ENCODE measurements at regions not wholly inside any gene's neighbourhood (a gene's known extent, or its start where the extent isn't known, plus 50 kb on each side); places are given as distances from the start of the nearest gene placed in this dataset.
"Not testable (repeated sequence)": the region's sequence is repeated elsewhere in the genome, so short reads cannot be mapped to it uniquely, and the experiment has no call there.

DNA sequence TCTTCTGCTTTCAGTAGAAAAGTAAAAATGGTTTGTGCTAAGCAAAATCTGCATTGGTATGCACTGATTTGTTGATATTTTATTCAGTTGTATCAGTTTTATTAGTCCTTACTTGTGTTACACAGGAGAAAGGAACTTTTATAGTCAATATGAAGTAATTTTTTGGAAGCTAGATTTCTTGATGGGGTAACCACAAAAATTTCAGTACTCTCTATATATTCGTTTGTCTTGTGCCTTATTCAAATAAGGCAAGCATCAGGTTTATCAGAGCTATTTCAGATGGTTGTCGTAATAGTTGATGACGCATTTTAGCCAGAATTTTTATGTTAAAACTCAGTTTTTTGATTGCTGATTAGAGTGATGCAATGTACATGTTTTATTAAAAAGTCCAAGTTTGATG, 50.7 kb upstream of the NIPA1 start:
- POLR2A ChIA-PET (ENCODE audit: unreplicated experiment): no interaction called here
- H3K4me1 ChIP-seq (ENCODE audit: insufficient read depth, low read length): peaks cover 23% of the 10 kb centered on the region
- peak; percentile 75 for ATAC-seq

DNA sequence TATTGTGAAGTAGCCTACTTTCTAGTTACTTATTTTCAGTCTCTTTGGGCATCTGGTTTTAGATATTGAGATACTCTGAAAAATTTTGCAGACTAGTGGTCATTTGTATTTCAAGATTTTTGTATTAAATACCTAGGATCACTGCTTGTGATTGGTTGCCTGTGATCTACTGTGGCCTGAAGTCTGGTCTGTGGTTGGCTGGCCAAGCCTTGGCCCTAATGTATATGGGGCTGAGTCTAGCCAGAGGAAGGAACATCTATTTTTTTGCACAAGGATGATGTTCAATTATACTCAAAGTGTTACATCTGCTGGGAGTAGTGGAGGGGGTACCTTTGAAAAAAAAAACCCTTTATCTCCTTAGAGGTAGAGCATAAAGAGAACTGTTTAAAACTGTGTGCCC, 50.2 kb upstream of the NIPA1 start:
- H4K20me1 ChIP-seq (ENCODE audit: low read length); CTCF ChIA-PET; H3K9me3 ChIP-seq (ENCODE audit: low read length); intact Hi-C loops (cut with micrococcal nuclease); H3K27me3 ChIP-seq (ENCODE audit: low read length); H3K9ac ChIP-seq (ENCODE audit: low read length); H3K79me2 ChIP-seq (ENCODE audit: low read length); H3K36me3 ChIP-seq (ENCODE audit: low read depth, low read length); H3K9me2 ChIP-seq (replicated peaks; ENCODE audit: low read length); POLR2A ChIA-PET (ENCODE audit: unreplicated experiment); H3F3A ChIP-seq (ENCODE audit: low read length, unreplicated experiment): not testable (repeated sequence)
- peak overlapping the region; percentile 55; the same call in 1 of the 2 replicates for H2AFZ ChIP-seq (ENCODE audit: low read length)
- TSS peak; percentile 61 for BruUV-seq (replicated peaks)
- peak overlapping the region; percentile 61 for H3K4me2 ChIP-seq (ENCODE audit: low read length)
- ATAC-seq (peak; percentile 62), DNase-seq (peak; percentile 3)
- H3K27ac ChIP-seq (ENCODE audit: low read length): peak overlapping the region; percentile 68
- H3K4me3 ChIP-seq (ENCODE audit: low read length): peak overlapping the region; percentile 42; the same call in 1 of the 2 replicates
- H3K4me1 ChIP-seq (ENCODE audit: insufficient read depth, low read length): peaks cover 23% of the 10 kb centered on the region

More for the DNA sequence above, 50.7 kb upstream of the NIPA1 start:
- Histone ChIP-seq H3K27ac (ENCODE audit: low read length) (peak overlapping the region; percentile 68), H2AFZ (ENCODE audit: low read length) (no peak overlapping the region), H3K9me2 (replicated peaks; ENCODE audit: low read length) (no peaks in the 10 kb centered on the region), H3K36me3 (ENCODE audit: low read depth, low read length) (no peaks in the 10 kb centered on the region), H3K9me3 (ENCODE audit: low read length) (no peaks in the 10 kb centered on the region), H4K20me1 (ENCODE audit: low read length) (no peaks in the 10 kb centered on the region), H3K4me3 (ENCODE audit: low read length) (peak overlapping the region; percentile 42; the same call in 1 of the 2 replicates), H3K79me2 (ENCODE audit: low read length) (no peaks in the 10 kb centered on the region), H3K9ac (ENCODE audit: low read length) (no peak overlapping the region), H3K4me2 (ENCODE audit: low read length) (peak overlapping the region; percentile 61), H3K27me3 (ENCODE audit: low read length) (no peaks in the 10 kb centered on the region), H3F3A (ENCODE audit: low read length, unreplicated experiment) (no peaks in the 10 kb centered on the region)
- CTCF ChIA-PET: no interaction called here
- DNase-seq: peak; percentile 81
- TF ChIP-seq, protein P1, sequence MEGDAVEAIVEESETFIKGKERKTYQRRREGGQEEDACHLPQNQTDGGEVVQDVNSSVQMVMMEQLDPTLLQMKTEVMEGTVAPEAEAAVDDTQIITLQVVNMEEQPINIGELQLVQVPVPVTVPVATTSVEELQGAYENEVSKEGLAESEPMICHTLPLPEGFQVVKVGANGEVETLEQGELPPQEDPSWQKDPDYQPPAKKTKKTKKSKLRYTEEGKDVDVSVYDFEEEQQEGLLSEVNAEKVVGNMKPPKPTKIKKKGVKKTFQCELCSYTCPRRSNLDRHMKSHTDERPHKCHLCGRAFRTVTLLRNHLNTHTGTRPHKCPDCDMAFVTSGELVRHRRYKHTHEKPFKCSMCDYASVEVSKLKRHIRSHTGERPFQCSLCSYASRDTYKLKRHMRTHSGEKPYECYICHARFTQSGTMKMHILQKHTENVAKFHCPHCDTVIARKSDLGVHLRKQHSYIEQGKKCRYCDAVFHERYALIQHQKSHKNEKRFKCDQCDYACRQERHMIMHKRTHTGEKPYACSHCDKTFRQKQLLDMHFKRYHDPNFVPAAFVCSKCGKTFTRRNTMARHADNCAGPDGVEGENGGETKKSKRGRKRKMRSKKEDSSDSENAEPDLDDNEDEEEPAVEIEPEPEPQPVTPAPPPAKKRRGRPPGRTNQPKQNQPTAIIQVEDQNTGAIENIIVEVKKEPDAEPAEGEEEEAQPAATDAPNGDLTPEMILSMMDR (conservative IDR thresholded peaks at IDR 0.05; ENCODE audit: low read depth, low read length): no peak
- TF ChIP-seq EZH2phosphoT487 (IDR thresholded peaks at IDR 0.05; ENCODE audit: borderline replicate concordance, low read length): no peak
- no peak for TF ChIP-seq EZH2 (IDR thresholded peaks at IDR 0.05; ENCODE audit: low read length, unreplicated experiment)
- intact Hi-C loops (cut with micrococcal nuclease): loop anchor here (1.0 kb wide), 1 partner anchor 51 kb away; the partner anchor contains the start of gene NIPA1
- no TSS peak for BruUV-seq (replicated peaks)

Data from PC-3 (cell line).